Adipocyte (in vitro differentiated cells): ENCODE measurements at regions not wholly inside any gene's neighbourhood (a gene's known extent, or its start where the extent isn't known, plus 50 kb on each side); places are given as distances from the start of the nearest gene placed in this dataset.

Source experiments
- DNase-seq: peaks from one replicate; pipeline ENCODE4 v3.0.0-alpha.2; 2015; ENCODE audit warnings: low read depth
- H3K27me3 ChIP-seq: replicated peaks from 2 replicates; pipeline ENCODE4 v1.7.0; 2013; ENCODE audit warnings: mild to moderate bottlenecking, low read length, moderate library complexity; ENCODE audit not compliant: control insufficient read depth, insufficient read depth
- H3K36me3 ChIP-seq: 2 replicates; pipeline ENCODE4 v1.7.0; 2013; ENCODE audit warnings: low read length, mild to moderate bottlenecking, moderate library complexity; ENCODE audit not compliant: control insufficient read depth, insufficient read depth, severe bottlenecking
- H3K4me1 ChIP-seq: 2 replicates; pipeline ENCODE4 v1.7.0; 2013; ENCODE audit warnings: mild to moderate bottlenecking, low read length, moderate library complexity; ENCODE audit not compliant: control insufficient read depth, insufficient read depth
- H3K4me3 ChIP-seq: 2 replicates; pipeline ENCODE4 v1.7.0; 2013; ENCODE audit warnings: mild to moderate bottlenecking, low read length, moderate library complexity
- H3K9ac ChIP-seq: 2 replicates; pipeline ENCODE4 v1.7.0; 2013; ENCODE audit warnings: mild to moderate bottlenecking, low read length, moderate library complexity
- H3K9me3 ChIP-seq: 2 replicates; pipeline ENCODE4 v1.7.0; 2013; ENCODE audit warnings: mild to moderate bottlenecking, low read length, moderate library complexity; ENCODE audit not compliant: control insufficient read depth

GRCh38 chr13:79673310-79673992, 192.5 kb downstream of the NDFIP2 start:
- no peak overlapping the region for H3K9ac ChIP-seq
- no peaks in the 10 kb centered on the region for H3K9me3 ChIP-seq
- no peak overlapping the region for H3K4me3 ChIP-seq
- no peaks in the 10 kb centered on the region for H3K27me3 ChIP-seq
- no peaks in the 10 kb centered on the region for H3K36me3 ChIP-seq
- H3K4me1 ChIP-seq, result peaks cover 14% of the 10 kb centered on the region
- no peak for DNase-seq

DNA sequence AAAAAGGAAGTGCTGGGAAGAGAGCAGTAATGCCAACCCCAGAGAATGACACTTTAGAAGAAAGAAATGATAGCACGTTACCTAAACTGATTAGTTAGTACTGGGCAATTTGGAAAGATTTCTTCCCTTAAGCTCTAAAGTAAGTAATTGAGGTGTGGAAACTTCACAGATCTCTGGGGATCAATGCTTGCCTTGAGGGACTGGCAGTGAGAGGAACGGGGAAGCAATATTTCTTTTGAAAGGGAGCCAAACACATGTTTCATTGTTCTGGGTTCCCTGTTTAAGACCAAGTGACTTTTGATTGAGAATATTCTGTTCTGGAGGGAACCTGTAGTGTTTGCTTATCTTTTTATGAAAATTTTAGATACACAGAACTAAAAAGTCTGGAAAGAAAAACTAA, 190.5 kb downstream of the NDFIP2 start:
- H3K4me1 ChIP-seq, result peaks cover 14% of the 10 kb centered on the region
- H3K4me3 ChIP-seq, result no peak overlapping the region
- H3K9ac ChIP-seq, result no peak overlapping the region
- DNase-seq, result no peak
- no peaks in the 10 kb centered on the region for H3K27me3 ChIP-seq
- no peaks in the 10 kb centered on the region for H3K36me3 ChIP-seq
- no peaks in the 10 kb centered on the region for H3K9me3 ChIP-seq

- Histone ChIP-seq H3K9me3 (no peaks in the 10 kb centered on the region), H3K4me3 (no peak overlapping the region), H3K36me3 (no peaks in the 10 kb centered on the region), H3K27me3 (no peaks in the 10 kb centered on the region), H3K9ac (no peak overlapping the region), H3K4me1 (peaks cover 7% of the 10 kb centered on the region)
- DNase-seq, result no peak
Measured at GRCh38 chr13:79668201-79668752, 187.3 kb downstream of the NDFIP2 start.

DNA sequence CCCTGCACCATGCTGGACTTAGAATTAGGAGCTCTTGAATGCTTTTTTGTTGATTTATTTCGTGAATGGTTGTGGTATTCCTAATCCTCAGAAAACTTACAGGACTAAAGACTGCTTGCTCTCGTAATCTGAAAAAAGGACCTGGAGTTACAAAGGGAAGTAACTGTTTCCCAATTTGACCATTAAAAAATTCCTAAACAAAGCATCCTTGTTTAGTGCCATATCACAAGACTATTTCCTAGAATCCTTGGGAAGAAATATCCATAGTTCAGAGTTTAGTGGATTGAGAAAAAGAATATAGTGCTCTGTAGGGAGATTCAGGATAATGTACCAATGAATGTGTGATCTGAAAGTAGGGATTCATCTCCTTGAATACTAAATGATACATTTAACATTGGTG, 186.8 kb downstream of the NDFIP2 start:
- Histone ChIP-seq H3K27me3 (no peaks in the 10 kb centered on the region), H3K4me3 (no peak overlapping the region), H3K9me3 (no peaks in the 10 kb centered on the region), H3K36me3 (no peaks in the 10 kb centered on the region), H3K4me1 (peaks cover 4% of the 10 kb centered on the region), H3K9ac (no peak overlapping the region)
- DNase-seq, result no peak

DNA sequence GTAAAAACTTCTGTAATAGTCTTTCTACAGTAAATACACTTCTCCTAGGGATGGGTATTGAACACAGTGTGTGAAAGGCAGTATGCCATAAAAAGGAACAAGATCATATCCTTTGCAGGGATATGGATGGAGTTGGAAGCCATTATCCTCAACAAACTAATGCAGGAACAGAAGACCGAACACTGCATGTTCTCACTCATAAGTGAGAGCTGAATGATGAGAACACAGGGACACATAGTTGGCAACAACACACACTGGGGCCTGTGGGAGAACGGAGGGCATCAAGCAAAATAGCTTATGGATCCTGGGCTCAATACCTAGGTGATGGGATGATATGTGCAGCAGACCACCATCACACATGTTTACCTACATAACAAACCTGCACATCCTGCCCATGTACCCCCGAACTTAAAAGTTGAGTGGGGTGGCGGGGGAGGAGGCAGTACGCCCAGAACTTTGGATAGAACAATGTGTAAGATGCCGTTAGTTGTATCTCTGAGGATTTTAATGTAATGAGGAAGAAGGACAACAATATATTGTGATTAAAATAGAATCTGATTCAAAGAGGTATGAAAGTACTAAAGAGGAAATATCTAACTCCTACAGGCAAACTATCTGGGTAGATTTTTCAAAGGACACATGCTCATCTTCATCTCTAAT, 183.2 kb downstream of the NDFIP2 start:
- Histone ChIP-seq H3K9ac (no peak overlapping the region), H3K27me3 (no peaks in the 10 kb centered on the region), H3K9me3 (no peaks in the 10 kb centered on the region), H3K4me1 (peaks cover 6% of the 10 kb centered on the region), H3K36me3 (no peaks in the 10 kb centered on the region), H3K4me3 (no peak overlapping the region)
- no peak for DNase-seq

DNA sequence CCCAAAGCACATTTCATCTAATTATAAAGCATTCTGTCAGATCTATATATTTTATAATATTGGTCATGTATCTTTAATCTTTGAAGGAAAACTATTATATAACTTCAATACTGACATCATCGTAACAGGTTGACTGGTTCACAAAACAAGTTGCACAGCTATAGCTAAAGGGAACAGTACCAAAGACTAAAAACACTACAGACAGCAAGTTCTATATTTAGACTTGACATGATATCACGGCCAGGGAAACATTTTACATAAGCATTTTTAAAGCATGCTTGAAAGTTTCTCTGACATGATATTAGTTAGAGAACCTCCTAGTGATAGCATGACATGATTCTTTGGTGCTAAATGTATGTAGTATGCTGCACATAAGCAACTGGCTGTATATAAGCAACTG, 182.5 kb downstream of the NDFIP2 start:
- DNase-seq, result no peak
- Histone ChIP-seq H3K36me3 (no peaks in the 10 kb centered on the region), H3K4me3 (no peak overlapping the region), H3K4me1 (peaks cover 13% of the 10 kb centered on the region), H3K27me3 (no peaks in the 10 kb centered on the region), H3K9ac (no peak overlapping the region), H3K9me3 (no peaks in the 10 kb centered on the region)

- no peaks in the 10 kb centered on the region for H3K9me3 ChIP-seq
- no peaks in the 10 kb centered on the region for H3K36me3 ChIP-seq
- H3K9ac ChIP-seq, result no peak overlapping the region
- H3K4me3 ChIP-seq, result no peak overlapping the region
- H3K27me3 ChIP-seq, result no peaks in the 10 kb centered on the region
- peaks cover 16% of the 10 kb centered on the region for H3K4me1 ChIP-seq
- DNase-seq, result no peak
Measured at GRCh38 chr13:79662882-79663281, 181.9 kb downstream of the NDFIP2 start.

- no peaks in the 10 kb centered on the region for H3K36me3 ChIP-seq
- H3K9me3 ChIP-seq, result no peaks in the 10 kb centered on the region
- DNase-seq, result no peak
- H3K9ac ChIP-seq, result no peak overlapping the region
- H3K4me3 ChIP-seq, result no peak overlapping the region
- peaks cover 16% of the 10 kb centered on the region for H3K4me1 ChIP-seq
- no peaks in the 10 kb centered on the region for H3K27me3 ChIP-seq
Measured at GRCh38 chr13:79660361-79660760, 179.4 kb downstream of the NDFIP2 start.

GRCh38 chr13:79659121-79659521, 178.2 kb downstream of the NDFIP2 start:
- Histone ChIP-seq H3K9me3 (no peaks in the 10 kb centered on the region), H3K36me3 (no peaks in the 10 kb centered on the region), H3K4me3 (peak overlapping the region; percentile 4), H3K4me1 (peaks cover 16% of the 10 kb centered on the region), H3K9ac (peak overlapping the region; percentile 18), H3K27me3 (no peaks in the 10 kb centered on the region)
- DNase-seq, result peak; percentile 61

DNA sequence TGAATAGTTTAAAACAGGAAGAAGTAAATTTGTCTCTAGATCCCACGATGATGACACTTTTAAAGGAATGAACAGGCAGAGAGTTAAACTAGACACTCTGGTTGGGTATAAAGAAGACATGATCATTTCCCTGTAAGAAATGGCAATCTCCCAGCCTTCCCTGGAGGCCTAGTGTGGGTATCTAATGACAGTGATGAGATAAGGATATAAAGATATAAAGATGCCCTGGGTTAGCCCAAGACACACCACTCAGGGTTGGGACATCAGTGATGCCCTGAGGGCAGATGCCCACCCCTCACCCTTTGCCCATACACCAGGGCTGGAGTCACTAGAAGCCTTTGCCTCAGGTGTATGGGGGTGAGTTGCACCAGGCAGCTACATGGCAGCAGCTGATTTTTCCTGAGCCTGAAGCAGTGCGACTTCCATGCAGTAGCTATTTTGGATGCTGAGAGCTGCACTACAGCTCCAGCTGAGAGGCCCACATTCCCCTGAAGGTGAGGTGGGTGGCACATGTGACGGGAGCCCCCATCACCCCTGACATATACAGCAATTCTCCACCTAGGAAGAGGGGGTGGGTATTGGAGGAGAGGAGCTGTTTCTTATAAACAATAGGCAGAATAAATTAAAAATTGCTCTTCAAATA, 177.5 kb downstream of the NDFIP2 start:
- H3K4me3 ChIP-seq, result peak overlapping the region; percentile 4
- no peak overlapping the region for H3K9ac ChIP-seq
- no peaks in the 10 kb centered on the region for H3K27me3 ChIP-seq
- no peaks in the 10 kb centered on the region for H3K9me3 ChIP-seq
- no peak for DNase-seq
- no peaks in the 10 kb centered on the region for H3K36me3 ChIP-seq
- H3K4me1 ChIP-seq, result peaks cover 16% of the 10 kb centered on the region

DNA sequence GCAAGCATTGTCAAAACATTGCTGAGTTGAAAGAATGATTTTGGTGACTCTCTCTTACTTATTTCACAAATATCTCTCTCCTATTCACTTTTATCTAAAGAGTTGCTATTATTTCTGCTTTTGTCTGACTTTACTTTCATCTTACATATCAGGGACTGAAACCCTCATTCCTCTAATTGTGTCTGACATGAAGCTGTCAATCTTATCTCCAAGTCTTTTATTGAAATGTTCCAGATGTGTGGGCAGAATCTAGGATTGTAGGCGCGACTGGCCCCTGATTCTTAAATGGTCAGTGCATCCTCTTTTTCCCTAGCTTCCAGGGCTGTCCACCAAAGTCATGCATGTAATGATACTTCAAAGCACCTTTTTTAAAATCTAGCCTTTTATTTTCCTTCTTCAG, 174.6 kb downstream of the NDFIP2 start:
- no peak overlapping the region for H3K9ac ChIP-seq
- no peak overlapping the region for H3K4me3 ChIP-seq
- peaks cover 16% of the 10 kb centered on the region for H3K4me1 ChIP-seq
- no peaks in the 10 kb centered on the region for H3K9me3 ChIP-seq
- DNase-seq, result no peak
- no peaks in the 10 kb centered on the region for H3K36me3 ChIP-seq
- H3K27me3 ChIP-seq, result no peaks in the 10 kb centered on the region
